SK-N-SH (cell line): ENCODE measurements at regions not wholly inside any gene's neighbourhood (a gene's known extent, or its start where the extent isn't known, plus 50 kb on each side); places are given as distances from the start of the nearest gene placed in this dataset.

Experiments used
- CTCF ChIA-PET: fragments of 300-600, 350-600 bp; formaldehyde crosslinking; extraction: SDS; loops from one replicate; lab custom pipeline; 2021; lab: Yijun Ruan, JAX
- POLR2A ChIA-PET: fragments of 350-600 bp; sonication (Branson Sonifier 250); formaldehyde crosslinking; extraction: SDS; loops from one replicate; lab custom pipeline; 2020; ENCODE audit warnings: antibody characterized with exemption, inconsistent platforms; lab: Yijun Ruan, JAX
- DNase-seq: peaks from one replicate; pipeline ENCODE4 v3.0.0; 2012
- H2AFZ ChIP-seq: fragments of 200-600 bp; sonication (generic); 2 replicates; pipeline ENCODE4 v1.8.1; 2016; ENCODE audit warnings: antibody characterized with exemption, mild to moderate bottlenecking, low read depth
- H3F3A ChIP-seq: fragments of 200-600 bp; sonication (generic); replicated peaks from 2 replicates; pipeline ENCODE3; 2016; ENCODE audit warnings: antibody characterized with exemption, mild to moderate bottlenecking; ENCODE audit not compliant: insufficient read depth
- H3K27ac ChIP-seq, 2 experiments: fragments of 200-500 bp in 1 of 2; fragments of 200-600 bp in 1 of 2; sonication (Bioruptor generic) in 1 of 2; sonication (generic), shearing (Covaris generic) in 1 of 2; 2 replicates each; pipeline versions ENCODE4 v1.5.1 to v1.6.1; 2014 to 2016; ENCODE audit warnings: low read depth in 2 of 2, inconsistent platforms in 1 of 2, low read length in 1 of 2, mild to moderate bottlenecking in 1 of 2, mixed read lengths in 1 of 2
- H3K27me3 ChIP-seq: fragments of 200-600 bp; sonication (generic), shearing (Covaris generic); 2 replicates; pipeline ENCODE4 v1.6.1; 2016; ENCODE audit warnings: mixed run types; ENCODE audit not compliant: insufficient read depth
- H3K36me3 ChIP-seq, 2 experiments: fragments of 200-500 bp in 1 of 2; fragments of 200-600 bp in 1 of 2; sonication (Bioruptor generic) in 1 of 2; sonication (generic) in 1 of 2; replicated peaks in 1 of 2; 2 replicates each; pipeline versions ENCODE3 to v1.5.1; 2014 to 2016; ENCODE audit warnings: low read length in 1 of 2, mild to moderate bottlenecking in 1 of 2; ENCODE audit not compliant: insufficient read depth in 2 of 2, control insufficient read depth in 1 of 2
- H3K4me1 ChIP-seq, 2 experiments: fragments of 200-500 bp in 1 of 2; fragments of 200-600 bp in 1 of 2; sonication (Bioruptor generic) in 1 of 2; sonication (generic), shearing (Covaris generic) in 1 of 2; 2 replicates each; pipeline versions ENCODE4 v1.5.1 to v1.6.1; 2014 to 2016; ENCODE audit warnings: low read depth in 1 of 2, low read length in 1 of 2, mixed run types in 1 of 2; ENCODE audit not compliant: insufficient read depth in 2 of 2, control insufficient read depth in 1 of 2
- H3K4me2 ChIP-seq: fragments of 200-600 bp; sonication (generic), shearing (Covaris generic); 2 replicates; pipeline ENCODE4 v1.6.1; 2017; ENCODE audit warnings: mixed run types
- H3K4me3 ChIP-seq, 2 experiments: fragments of 200-500 bp in 1 of 2; fragments of 200-600 bp in 1 of 2; sonication (Bioruptor generic) in 1 of 2; sonication (generic), shearing (Covaris generic) in 1 of 2; 2 replicates each; pipeline versions ENCODE4 v1.5.1 to v1.8.1; 2014 to 2016; ENCODE audit warnings: low read depth in 2 of 2, inconsistent platforms in 1 of 2, low read length in 1 of 2, mild to moderate bottlenecking in 1 of 2, mixed read lengths in 1 of 2, moderate library complexity in 1 of 2
- H3K79me2 ChIP-seq: fragments of 200-600 bp; sonication (generic); 2 replicates; pipeline ENCODE4 v1.8.1; 2017; ENCODE audit warnings: mild to moderate bottlenecking; ENCODE audit not compliant: insufficient read depth
- H3K9ac ChIP-seq: fragments of 200-600 bp; sonication (generic); 2 replicates; pipeline ENCODE4 v1.6.1; 2017; ENCODE audit warnings: mixed run types
- H3K9me2 ChIP-seq: fragments of 200-600 bp; sonication (generic); 2 replicates; pipeline ENCODE4 v1.6.1; 2017; ENCODE audit warnings: mixed run types
- H3K9me3 ChIP-seq: fragments of 200-600 bp; sonication (generic); 2 replicates; pipeline ENCODE4 v1.6.1; 2017; ENCODE audit warnings: mixed run types, mild to moderate bottlenecking, moderate library complexity
- H4K20me1 ChIP-seq: fragments of 200-600 bp; sonication (generic); 2 replicates; pipeline ENCODE4 v1.6.1; 2017; ENCODE audit warnings: mild to moderate bottlenecking, mixed run types; ENCODE audit not compliant: insufficient read depth
- CHD2 ChIP-seq: fragments of 150-350 bp; IDR thresholded peaks from 2 replicates; pipeline ENCODE4 v1.6.1; 2018; ENCODE audit warnings: low read length; ENCODE audit not compliant: partially characterized antibody
- ELF1 ChIP-seq: IDR thresholded peaks from 2 replicates; pipeline ENCODE4 v1.4.0; 2012
- EZH2phosphoT487 ChIP-seq: fragments of 200-600 bp; sonication (generic); IDR thresholded peaks from 2 replicates; pipeline ENCODE4 v1.6.1; 2017; ENCODE audit warnings: low read depth, mixed run types, mild to moderate bottlenecking, antibody characterized with exemption, moderate library complexity, borderline replicate concordance
- FOSL2 ChIP-seq: IDR thresholded peaks from 2 replicates; pipeline ENCODE4 v1.4.0; 2012; ENCODE audit warnings: low read depth, mild to moderate bottlenecking, moderate library complexity, borderline replicate concordance
- FOXJ3 ChIP-seq: sonication (generic); formaldehyde crosslinking; IDR thresholded peaks from 2 replicates; pipeline ENCODE4 v1.5.1; 2020; ENCODE audit warnings: mild to moderate bottlenecking, missing genetic modification reagents
- GATA2 ChIP-seq: sonication (generic); formaldehyde crosslinking; IDR thresholded peaks from 2 replicates; pipeline ENCODE4 v1.5.0; 2020; ENCODE audit warnings: mild to moderate bottlenecking, missing genetic modification reagents
- IRF3 ChIP-seq: fragments of 150-350 bp; IDR thresholded peaks from 2 replicates; pipeline ENCODE4 v1.6.1; 2016; ENCODE audit warnings: mild to moderate bottlenecking, low read depth, low read length
- MXI1 ChIP-seq: IDR thresholded peaks from 2 replicates; pipeline ENCODE4 v1.6.1; 2012; ENCODE audit warnings: mild to moderate bottlenecking, low read depth, low read length, improper control_type of control experiment
- NFIC ChIP-seq: IDR thresholded peaks from 2 replicates; pipeline ENCODE4 v1.4.0; 2012; ENCODE audit warnings: borderline replicate concordance
- PBX3 ChIP-seq: IDR thresholded peaks from 2 replicates; pipeline ENCODE4; 2012
- RFX5 ChIP-seq: IDR thresholded peaks from 2 replicates; pipeline ENCODE4 v1.6.1; 2012; ENCODE audit warnings: mild to moderate bottlenecking, improper control_type of control experiment, low read length
- RXRA ChIP-seq: IDR thresholded peaks from 2 replicates; pipeline ENCODE4 v1.4.0; 2012; ENCODE audit warnings: low read depth, mild to moderate bottlenecking, borderline replicate concordance
- SIN3A ChIP-seq: IDR thresholded peaks from 2 replicates; pipeline ENCODE4 v1.6.1; 2012; ENCODE audit warnings: low read depth, mild to moderate bottlenecking, low read length, moderate library complexity, borderline replicate concordance
- SMC3 ChIP-seq: IDR thresholded peaks from 2 replicates; pipeline ENCODE4 v1.6.1; 2012; ENCODE audit warnings: low read depth, low read length, improper control_type of control experiment
- TAF1 ChIP-seq: IDR thresholded peaks from 2 replicates; pipeline ENCODE4 v1.6.1; 2012; ENCODE audit warnings: low read depth, mild to moderate bottlenecking, low read length, moderate library complexity, borderline replicate concordance
- TEAD4 ChIP-seq: IDR thresholded peaks from 2 replicates; pipeline ENCODE4 v1.4.0; 2012; ENCODE audit warnings: mild to moderate bottlenecking, borderline replicate concordance; ENCODE audit not compliant: insufficient read depth
- USF1 ChIP-seq: IDR thresholded peaks from 2 replicates; pipeline ENCODE4 v1.4.0; 2012; ENCODE audit warnings: low read depth, borderline replicate concordance
- YY1 ChIP-seq: IDR thresholded peaks from 2 replicates; pipeline ENCODE4 v1.4.0; 2012; ENCODE audit warnings: low read depth, mild to moderate bottlenecking
- ZBTB33 ChIP-seq: IDR thresholded peaks from 2 replicates; pipeline ENCODE4 v1.4.0; 2012; ENCODE audit warnings: low read depth, borderline replicate concordance
- WGBS: methylation state at CpG from one replicate; pipeline ENCODE4 v1.1.6; 2017; ENCODE audit warnings: low lambda C conversion rate; 5-methylcytosine and 5-hydroxymethylcytosine counted together

GRCh38 chr7:35405461-35405860 is 151.6 kb upstream of the TBX20 start:
- Histone ChIP-seq H3K36me3 (no peaks in the 10 kb centered on the region), H3K27me3 (peaks cover 4% of the 10 kb centered on the region; the same call in 1 of the 2 replicates), H3K9me2 (no peaks in the 10 kb centered on the region), H3K27ac (no peak overlapping the region), H3K4me2 (no peak overlapping the region), H3K9ac (no peak overlapping the region), H3K79me2 (no peaks in the 10 kb centered on the region), H2AFZ (no peak overlapping the region), H3K4me1 (no peaks in the 10 kb centered on the region), H4K20me1 (no peaks in the 10 kb centered on the region), H3K9me3 (no peaks in the 10 kb centered on the region), H3K4me3 (no peak overlapping the region), H3F3A (no peaks in the 10 kb centered on the region)
- no peak for DNase-seq
- TF ChIP-seq PBX3 (no peak), SMC3 (no peak), TAF1 (no peak), GATA2 (no peak), NFIC (no peak), ELF1 (no peak), MXI1 (no peak), USF1 (no peak), RXRA (no peak), ZBTB33 (no peak), YY1 (no peak), FOSL2 (no peak), EZH2phosphoT487 (no peak), FOXJ3 (CRISPR knock-in tag) (no peak), RFX5 (no peak), IRF3 (no peak), CHD2 (no peak), TEAD4 (no peak), SIN3A (no peak)
- ChIA-PET POLR2A (no interaction called here), CTCF (no interaction called here)
- WGBS: 44% methylated on average over 4 of the region's 4 CpGs
